ENCODE measurements at regions not wholly inside any gene's neighbourhood (a gene's known extent, or its start where the extent isn't known, plus 50 kb on each side); places are given as distances from the start of the nearest gene placed in this dataset.
A peak's percentile ranks its signal among the peaks of the same experiment; 100 is the strongest.

- DNase-seq (ENCODE audit: low spot score) = no peak
- Mint-ChIP-seq H3K9me3 (no peaks in the 10 kb centered on the region), H3K27me3 (ENCODE audit: low read depth) (no peaks in the 10 kb centered on the region), H3K36me3 (no peaks in the 10 kb centered on the region), H3K4me1 (no peaks in the 10 kb centered on the region), H3K27ac (no peak overlapping the region), H3K4me3 (no peak overlapping the region)
- ChIA-PET CTCF (no interaction called here), POLR2A (no interaction called here)
- ATAC-seq = no peak
- no peak for TF ChIP-seq FOXJ3 (CRISPR knock-in tag; IDR thresholded peaks at IDR 0.05; ENCODE audit: borderline replicate concordance)
- TF ChIP-seq ZMAT4 (CRISPR knock-in tag; IDR thresholded peaks at IDR 0.05) = no peak
- no peak for TF ChIP-seq ZNF512 (CRISPR knock-in tag; IDR thresholded peaks at IDR 0.05; ENCODE audit: borderline replicate concordance)
- TF ChIP-seq ZNF396 (CRISPR knock-in tag; IDR thresholded peaks at IDR 0.05; ENCODE audit: borderline replicate concordance) = no peak
- no peak for TF ChIP-seq ZNF416 (CRISPR knock-in tag; IDR thresholded peaks at IDR 0.05)
- TF ChIP-seq TP53 (CRISPR knock-in tag; IDR thresholded peaks at IDR 0.05) = no peak
- no peak for TF ChIP-seq KAT7 (CRISPR knock-in tag; IDR thresholded peaks at IDR 0.05; ENCODE audit: borderline replicate concordance)
- TF ChIP-seq E2F1 (CRISPR knock-in tag; IDR thresholded peaks at IDR 0.05) = no peak
- no peak for TF ChIP-seq JUN (CRISPR knock-in tag; IDR thresholded peaks at IDR 0.05)
- no peak for TF ChIP-seq USF1 (CRISPR knock-in tag; IDR thresholded peaks at IDR 0.05)
- no peak for TF ChIP-seq PREB (CRISPR knock-in tag; IDR thresholded peaks at IDR 0.05; ENCODE audit: borderline replicate concordance)
- no peak for TF ChIP-seq FOXP1 (CRISPR knock-in tag; IDR thresholded peaks at IDR 0.05; ENCODE audit: borderline replicate concordance)
- TF ChIP-seq RELA (CRISPR knock-in tag; IDR thresholded peaks at IDR 0.05; ENCODE audit: borderline replicate concordance) = no peak
- no peak for TF ChIP-seq ZBTB21 (CRISPR knock-in tag; IDR thresholded peaks at IDR 0.05; ENCODE audit: borderline replicate concordance)
Observed at GRCh38 chr6:82823361-82823760, 242.3 kb downstream of the UBE3D start.

- Mint-ChIP-seq H3K27me3 (ENCODE audit: low read depth) (peaks cover under 1% of the 10 kb centered on the region; the same call in 1 of the 2 replicates), H3K9me3 (no peaks in the 10 kb centered on the region), H3K27ac (no peak overlapping the region), H3K4me3 (no peak overlapping the region), H3K36me3 (no peaks in the 10 kb centered on the region), H3K4me1 (peaks cover 7% of the 10 kb centered on the region)
- DNase-seq (ENCODE audit: low spot score) = no peak
- TF ChIP-seq PRDM15 (CRISPR knock-in tag; IDR thresholded peaks at IDR 0.05) (0 out of 2 replicates have a peak, but pooled peaks have one; percentile 25), SMAD4 (CRISPR knock-in tag; IDR thresholded peaks at IDR 0.05) (no peak)
- POLR2A ChIA-PET = no interaction called here
- no peak for ATAC-seq
- CTCF ChIA-PET = no interaction called here
Observed at GRCh38 chr6:82832811-82833210, 232.8 kb downstream of the UBE3D start.
